Omental fat pad (tissue), 3 donors: ENCODE measurements at regions not wholly inside any gene's neighbourhood (a gene's known extent, or its start where the extent isn't known, plus 50 kb on each side); places are given as distances from the start of the nearest gene placed in this dataset.

ENCODE experiments used
- ATAC-seq: fragments of 150-250 bp; one replicate; pipeline ENCODE4 v1.9.1; 2016; ENCODE audit warnings: mild to moderate bottlenecking, moderate library complexity; ENCODE audit not compliant: low FRiP score
- DNase-seq: peaks from one replicate; pipeline ENCODE4 v3.0.0-alpha.2; 2019; ENCODE audit warnings: low spot score
- CTCF ChIP-seq, 3 donors: fragments of 450-650 bp; IDR thresholded peaks; one replicate each; pipeline ENCODE4 v1.5.1; 2016 to 2017; ENCODE audit warnings: antibody characterized with exemption in 3 of 3, mild to moderate bottlenecking in 3 of 3, moderate library complexity in 2 of 3

DNA sequence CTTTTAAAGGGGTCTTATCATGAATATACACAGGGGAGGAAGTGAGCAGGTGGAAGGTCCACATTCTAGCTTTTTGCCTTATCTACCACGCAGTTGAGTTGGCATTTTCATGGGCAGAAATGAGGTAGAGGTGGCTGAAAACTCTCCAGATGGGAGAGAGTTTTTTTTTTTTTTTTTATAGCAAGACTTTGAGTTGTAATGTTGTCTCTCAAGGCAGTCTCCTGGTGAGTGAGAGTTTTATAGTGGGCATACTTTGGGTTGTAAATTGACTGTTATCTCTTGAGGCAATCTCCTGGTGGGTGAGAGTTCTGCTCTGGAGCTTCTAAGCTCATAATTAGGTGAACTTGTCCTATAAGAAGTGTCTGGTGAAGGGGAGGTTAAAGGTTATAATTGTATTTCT, 191.7 kb upstream of the NAALADL2 start:
- DNase-seq (no peak), ATAC-seq (no peak)
- TF ChIP-seq CTCF (IDR thresholded peaks at IDR 0.05) = no peak

DNA sequence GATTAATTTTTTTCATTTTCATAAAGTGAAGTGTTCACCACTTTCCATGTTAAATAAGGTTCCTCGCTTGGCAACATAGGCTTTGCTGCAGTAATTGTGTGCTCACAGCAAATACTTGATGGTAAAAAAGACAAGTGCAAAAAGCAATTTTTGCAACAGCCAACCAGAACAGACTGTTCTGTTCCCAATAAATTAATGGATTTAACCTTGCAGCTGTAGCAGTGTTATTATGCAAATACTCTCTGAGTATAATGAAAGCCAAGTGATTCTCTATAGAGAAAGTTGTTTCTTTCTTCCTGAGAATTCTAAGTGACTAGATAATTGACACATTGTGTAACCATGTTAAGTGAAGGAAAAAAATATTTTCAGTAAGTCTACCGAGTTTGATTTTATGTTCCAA, 183.7 kb upstream of the NAALADL2 start:
- DNase-seq (no peak), ATAC-seq (no peak)
- no peak for TF ChIP-seq CTCF (IDR thresholded peaks at IDR 0.05)

- DNase-seq (no peak), ATAC-seq (no peak)
- no peak for TF ChIP-seq CTCF (IDR thresholded peaks at IDR 0.05)
Observed at GRCh38 chr3:174681784-174682183, 177.3 kb upstream of the NAALADL2 start.

DNA sequence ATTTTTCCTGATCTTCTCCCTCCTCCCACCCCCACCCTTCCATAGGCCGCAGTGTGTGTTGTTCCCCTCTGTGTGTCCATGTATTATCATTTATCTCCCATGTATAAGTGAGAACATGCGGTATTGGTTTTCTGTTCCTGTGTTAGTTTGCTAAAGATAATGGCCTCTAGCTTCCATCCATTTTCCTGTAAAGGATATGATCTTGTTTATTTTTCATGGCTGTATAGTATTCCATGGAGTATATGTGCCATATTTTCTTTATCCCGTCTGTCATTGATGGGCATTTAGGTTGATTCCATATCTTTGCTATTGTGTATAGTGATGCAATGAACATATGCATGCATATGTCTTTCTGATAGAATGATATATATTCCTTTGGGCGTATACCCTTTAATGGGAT, 173.3 kb upstream of the NAALADL2 start:
- DNase-seq (no peak), ATAC-seq (no peak)
- TF ChIP-seq CTCF (IDR thresholded peaks at IDR 0.05) = no peak

DNA sequence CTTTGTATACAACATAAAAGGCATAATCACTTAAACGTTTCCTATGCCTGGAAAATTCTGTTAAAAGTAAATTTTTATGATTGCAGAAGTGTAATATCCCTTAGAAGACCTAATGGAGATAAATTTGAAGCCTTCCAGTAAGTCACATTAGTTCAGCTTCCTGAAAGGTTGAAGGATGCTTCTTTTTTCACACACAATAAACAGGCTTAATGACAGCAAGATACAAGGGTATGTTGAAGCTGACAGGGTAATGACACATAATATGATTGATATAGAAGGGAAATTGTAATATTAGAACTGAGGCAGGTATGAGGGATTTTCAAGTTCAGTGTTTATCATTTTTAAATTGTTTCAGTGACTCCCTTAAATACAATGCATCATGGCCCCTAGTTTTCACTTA, 161.8 kb upstream of the NAALADL2 start:
- ATAC-seq = no peak
- TF ChIP-seq CTCF (IDR thresholded peaks at IDR 0.05) = no peak
- no peak for DNase-seq

GRCh38 chr3:174700736-174701135, 158.4 kb upstream of the NAALADL2 start:
- DNase-seq = no peak
- no peak for TF ChIP-seq CTCF (IDR thresholded peaks at IDR 0.05)
- ATAC-seq = no peak

DNA sequence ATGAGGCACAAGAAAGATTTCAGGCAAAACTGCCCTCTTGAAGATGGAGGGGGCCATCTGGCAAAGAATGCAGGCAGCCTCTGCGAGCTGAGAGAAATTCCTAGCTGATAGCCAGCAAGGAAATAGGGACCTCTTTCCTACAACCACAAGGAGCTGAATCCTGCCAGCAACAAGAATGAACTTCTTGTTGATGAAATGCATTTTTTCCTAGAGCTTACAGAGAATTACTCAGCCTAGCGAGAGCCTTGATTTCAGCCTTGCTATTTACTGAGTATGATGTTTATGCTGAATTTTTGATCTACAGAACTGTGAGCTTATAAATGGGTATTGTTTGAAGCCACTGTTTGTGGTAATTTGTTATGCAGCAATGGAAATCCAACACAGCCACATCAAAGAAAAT, 148.5 kb upstream of the NAALADL2 start:
- DNase-seq = no peak
- no peak for TF ChIP-seq CTCF (IDR thresholded peaks at IDR 0.05)
- no peak for ATAC-seq
